ENCODE measurements at regions not wholly inside any gene's neighbourhood (a gene's known extent, or its start where the extent isn't known, plus 50 kb on each side); places are given as distances from the start of the nearest gene placed in this dataset.
A peak's percentile ranks its signal among the peaks of the same experiment; 100 is the strongest.

DNA sequence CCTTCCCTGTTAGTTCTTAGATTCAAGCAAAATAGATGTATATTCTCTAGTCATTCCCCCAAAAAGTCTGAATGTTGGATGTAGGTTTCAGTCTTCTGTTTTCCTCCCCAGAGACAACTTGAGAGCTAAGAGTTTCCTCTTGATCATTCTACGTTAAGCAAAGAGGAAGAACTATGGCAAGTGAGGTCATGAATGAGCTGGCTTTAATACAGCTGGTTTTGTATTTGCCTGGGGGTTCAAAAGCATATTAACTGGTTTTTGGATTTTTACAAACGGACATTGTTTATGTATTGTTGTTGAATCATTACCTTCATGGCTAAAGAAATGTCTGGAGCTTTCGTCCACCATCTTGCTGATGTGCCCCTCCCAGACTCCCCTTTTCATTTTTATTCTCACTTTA, 916.7 kb upstream of the POU3F4 start:
- TF ChIP-seq, protein P1, sequence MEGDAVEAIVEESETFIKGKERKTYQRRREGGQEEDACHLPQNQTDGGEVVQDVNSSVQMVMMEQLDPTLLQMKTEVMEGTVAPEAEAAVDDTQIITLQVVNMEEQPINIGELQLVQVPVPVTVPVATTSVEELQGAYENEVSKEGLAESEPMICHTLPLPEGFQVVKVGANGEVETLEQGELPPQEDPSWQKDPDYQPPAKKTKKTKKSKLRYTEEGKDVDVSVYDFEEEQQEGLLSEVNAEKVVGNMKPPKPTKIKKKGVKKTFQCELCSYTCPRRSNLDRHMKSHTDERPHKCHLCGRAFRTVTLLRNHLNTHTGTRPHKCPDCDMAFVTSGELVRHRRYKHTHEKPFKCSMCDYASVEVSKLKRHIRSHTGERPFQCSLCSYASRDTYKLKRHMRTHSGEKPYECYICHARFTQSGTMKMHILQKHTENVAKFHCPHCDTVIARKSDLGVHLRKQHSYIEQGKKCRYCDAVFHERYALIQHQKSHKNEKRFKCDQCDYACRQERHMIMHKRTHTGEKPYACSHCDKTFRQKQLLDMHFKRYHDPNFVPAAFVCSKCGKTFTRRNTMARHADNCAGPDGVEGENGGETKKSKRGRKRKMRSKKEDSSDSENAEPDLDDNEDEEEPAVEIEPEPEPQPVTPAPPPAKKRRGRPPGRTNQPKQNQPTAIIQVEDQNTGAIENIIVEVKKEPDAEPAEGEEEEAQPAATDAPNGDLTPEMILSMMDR (conservative IDR thresholded peaks at IDR 0.05; ENCODE audit: control insufficient read depth, insufficient read depth, low read depth, low read length): no peak
- DNase-seq (ENCODE audit: low read depth): no peak
- no peak overlapping the region for H3K4me3 ChIP-seq (ENCODE audit: control insufficient read depth, low read depth, low read length)

DNA sequence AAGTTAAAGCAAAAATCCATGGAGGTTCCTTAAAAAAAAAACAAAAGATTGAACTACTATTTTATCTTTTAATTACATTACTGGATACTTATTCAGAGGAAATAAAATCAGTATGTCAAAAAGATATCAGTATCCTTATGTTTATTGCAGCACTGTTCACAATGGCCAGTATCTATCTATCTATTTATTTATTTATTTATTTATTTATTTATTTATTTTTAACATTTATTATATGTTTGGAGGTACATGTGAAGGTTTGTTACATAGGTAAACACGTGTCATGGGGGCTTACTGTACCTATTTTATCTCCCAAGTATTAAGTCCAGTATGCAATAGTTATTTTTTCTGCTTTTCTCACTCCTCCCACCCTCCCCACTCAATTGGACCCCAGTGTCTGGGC, 881.1 kb upstream of the POU3F4 start:
- TF ChIP-seq, protein P1 (conservative IDR thresholded peaks at IDR 0.05; ENCODE audit: control insufficient read depth, insufficient read depth, low read depth, low read length): no peak
- DNase-seq (ENCODE audit: low read depth): no peak
- H3K4me3 ChIP-seq (ENCODE audit: control insufficient read depth, low read depth, low read length): no peak overlapping the region

DNA sequence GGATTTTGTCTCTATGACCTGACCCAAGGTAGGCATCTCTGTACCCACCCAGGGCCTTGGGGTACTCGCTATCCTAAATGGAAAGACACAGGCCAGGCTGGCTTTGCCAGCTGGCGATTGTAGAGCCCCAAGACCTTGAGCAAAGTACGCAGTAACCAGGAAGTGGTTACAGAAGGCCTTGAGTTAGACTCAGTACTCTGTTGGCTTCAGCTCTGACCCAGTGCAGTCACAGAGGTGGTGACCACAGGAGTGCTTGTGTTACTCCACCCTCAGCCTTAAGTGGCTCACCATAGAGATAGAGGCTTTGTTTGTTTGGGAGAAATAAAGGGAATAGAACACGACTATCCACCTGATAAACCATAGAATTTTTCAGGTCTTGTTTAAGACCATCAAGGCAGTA, 880.5 kb upstream of the POU3F4 start:
- no peak overlapping the region for H3K4me3 ChIP-seq (ENCODE audit: control insufficient read depth, low read depth, low read length)
- TF ChIP-seq, protein P1 (conservative IDR thresholded peaks at IDR 0.05; ENCODE audit: control insufficient read depth, insufficient read depth, low read depth, low read length): no peak
- DNase-seq (ENCODE audit: low read depth): no peak

DNA sequence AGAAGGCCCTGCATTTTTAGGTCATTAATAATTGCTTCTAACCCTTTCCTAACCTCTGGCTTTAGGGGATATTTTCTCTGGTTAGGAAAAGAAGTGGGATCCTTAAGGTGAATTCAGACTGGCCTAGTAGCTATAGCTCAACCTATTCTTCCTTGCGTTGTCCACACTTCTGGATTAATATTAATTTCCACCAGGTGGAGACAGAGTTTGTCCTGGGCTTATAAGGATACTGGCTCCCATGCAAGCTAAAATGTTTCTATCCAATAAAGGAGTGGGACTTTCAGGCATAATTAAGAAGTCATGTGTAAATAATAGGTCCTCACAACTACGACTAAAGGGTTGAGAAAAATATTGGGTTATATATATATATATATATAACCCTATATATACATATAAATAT, 860.0 kb upstream of the POU3F4 start:
- TF ChIP-seq, protein P1 (conservative IDR thresholded peaks at IDR 0.05; ENCODE audit: control insufficient read depth, insufficient read depth, low read depth, low read length): peak; percentile 6
- no peak overlapping the region for H3K4me3 ChIP-seq (ENCODE audit: control insufficient read depth, low read depth, low read length)
- no peak for DNase-seq (ENCODE audit: low read depth)

DNA sequence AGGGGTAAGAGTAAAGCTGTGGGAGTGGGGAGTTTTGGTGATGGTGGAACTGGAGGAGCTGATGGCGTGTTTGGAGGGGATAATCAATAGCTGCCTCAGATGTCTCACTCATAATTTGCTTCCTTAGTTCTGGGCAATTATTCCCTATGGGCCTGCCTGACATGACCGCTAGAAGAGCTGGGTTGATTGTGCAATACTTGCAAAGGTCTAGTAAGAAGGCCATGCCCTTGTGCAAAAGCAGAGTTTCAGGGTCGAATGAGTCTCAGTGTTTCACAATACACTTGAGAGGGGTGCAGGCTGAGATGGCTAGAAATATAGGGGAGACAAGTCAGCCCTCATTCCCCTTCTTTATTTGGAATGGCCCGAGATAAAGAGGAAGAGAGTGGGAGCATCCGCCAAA, 858.4 kb upstream of the POU3F4 start:
- DNase-seq (ENCODE audit: low read depth): no peak
- TF ChIP-seq, protein P1 (conservative IDR thresholded peaks at IDR 0.05; ENCODE audit: control insufficient read depth, insufficient read depth, low read depth, low read length): no peak
- H3K4me3 ChIP-seq (ENCODE audit: control insufficient read depth, low read depth, low read length): no peak overlapping the region

DNA sequence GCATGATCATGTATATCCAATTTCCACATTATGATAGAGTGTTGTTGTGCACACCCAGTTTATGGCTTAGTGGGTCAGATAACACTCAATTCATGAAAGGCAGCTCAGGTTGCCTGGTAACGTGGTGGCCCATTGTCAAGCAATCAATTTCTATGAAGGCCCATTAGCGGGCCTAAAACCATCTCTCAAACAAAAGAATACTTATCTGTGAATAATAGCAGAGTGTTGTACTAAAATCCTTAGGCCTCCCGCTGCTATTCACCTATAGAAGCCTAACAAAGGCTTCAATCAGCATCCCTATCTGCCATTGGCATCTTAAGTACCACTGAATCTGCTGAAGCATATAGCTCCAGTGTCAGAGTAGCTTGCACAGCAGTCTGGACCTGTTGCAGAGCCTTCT, 849.6 kb upstream of the POU3F4 start:
- TF ChIP-seq, protein P1 (conservative IDR thresholded peaks at IDR 0.05; ENCODE audit: control insufficient read depth, insufficient read depth, low read depth, low read length): no peak
- DNase-seq (ENCODE audit: low read depth): no peak
- H3K4me3 ChIP-seq (ENCODE audit: control insufficient read depth, low read depth, low read length): no peak overlapping the region

DNA sequence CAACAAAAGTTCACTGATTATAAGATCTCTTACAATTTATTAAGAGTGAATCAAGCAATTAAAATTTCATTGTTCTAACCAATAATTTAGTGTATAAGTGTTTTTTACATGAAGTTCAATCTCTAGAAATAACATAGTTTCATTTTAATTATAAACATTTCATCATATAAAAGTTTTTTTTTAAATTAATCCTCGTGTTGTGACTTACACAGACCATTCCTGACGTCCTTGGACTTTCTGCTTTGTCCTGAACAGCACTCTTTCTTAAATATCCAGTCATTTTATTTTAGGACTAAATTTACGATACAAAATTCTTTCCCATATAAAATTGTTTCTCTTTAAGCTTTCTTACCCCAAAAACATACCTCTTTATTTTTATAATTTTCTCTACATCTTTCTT, 841.7 kb upstream of the POU3F4 start:
- H3K4me3 ChIP-seq (ENCODE audit: control insufficient read depth, low read depth, low read length): no peak overlapping the region
- TF ChIP-seq, protein P1 (conservative IDR thresholded peaks at IDR 0.05; ENCODE audit: control insufficient read depth, insufficient read depth, low read depth, low read length): no peak
- peak; percentile 8 for DNase-seq (ENCODE audit: low read depth)

Measured in fibroblast of mammary gland (primary cell).